ENCODE measurements at regions not wholly inside any gene's neighbourhood (a gene's known extent, or its start where the extent isn't known, plus 50 kb on each side); places are given as distances from the start of the nearest gene placed in this dataset.

DNA sequence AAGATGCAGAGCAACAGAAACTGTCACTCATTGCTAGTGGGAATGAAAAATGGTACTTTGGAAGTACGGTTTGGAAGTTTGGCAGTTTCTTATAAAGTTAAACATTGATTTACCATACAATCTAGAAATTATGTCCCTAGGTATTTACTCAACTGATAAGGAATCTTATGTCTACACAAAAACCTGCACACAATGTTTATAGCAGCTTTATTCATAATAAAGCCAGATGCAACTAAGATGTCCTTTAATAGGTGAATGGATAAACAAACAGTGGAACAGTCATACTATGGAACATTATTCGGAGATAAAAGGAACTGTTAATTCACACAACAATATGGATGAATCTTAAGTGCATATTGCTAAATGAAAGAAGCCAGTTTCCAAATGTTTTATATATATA, 96.2 kb upstream of the SIRPA start:
- DNase-seq (ENCODE audit: insufficient read length, low spot score) (no peak), FAIRE-seq (no peak)

DNA sequence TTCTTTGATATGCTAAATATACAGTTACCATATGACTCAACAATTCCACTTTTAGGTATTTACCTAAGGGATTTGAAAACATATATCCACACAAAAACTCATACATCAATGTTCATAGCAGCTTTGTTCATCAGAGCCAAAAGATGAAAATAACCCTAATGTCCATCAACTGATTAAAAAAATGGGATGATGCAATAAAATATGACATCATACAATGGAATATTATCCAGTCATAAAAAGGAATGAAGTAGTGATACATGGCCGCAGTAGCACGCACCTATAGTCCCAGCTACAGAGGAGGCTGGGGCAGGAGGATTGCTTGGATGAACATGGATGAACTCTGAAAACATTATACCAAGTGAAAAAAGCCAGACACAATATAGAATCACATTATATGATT, 101.4 kb upstream of the SIRPA start:
- FAIRE-seq (no peak), DNase-seq (ENCODE audit: insufficient read length, low spot score) (no peak)

- FAIRE-seq, result no peak
- no peak for DNase-seq (ENCODE audit: insufficient read length, low spot score)
These were observed 102.9 kb upstream of the SIRPA start for GRCh38 chr20:1792274-1792673.

DNA sequence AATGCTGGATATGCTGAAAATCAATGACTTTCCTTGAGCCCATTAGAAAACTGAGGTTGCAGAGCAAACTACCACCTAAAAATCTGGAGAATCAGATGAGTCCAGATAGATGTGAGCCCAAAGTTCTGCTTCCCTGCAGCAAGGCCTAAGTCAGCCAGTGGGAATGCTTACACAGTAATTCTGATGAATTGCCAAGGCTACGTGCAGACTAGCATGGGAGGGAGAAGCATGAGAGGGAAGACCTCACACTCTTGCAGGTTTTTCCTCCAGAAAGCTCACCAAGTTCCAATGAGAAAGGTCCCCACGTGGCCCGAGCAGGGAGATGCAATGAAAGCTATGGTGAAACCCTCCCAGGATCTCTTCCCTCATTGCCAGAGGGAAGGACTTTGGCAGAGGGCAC, 104.8 kb upstream of the SIRPA start:
- FAIRE-seq, result no peak
- no peak for DNase-seq (ENCODE audit: insufficient read length, low spot score)

GRCh38 chr20:1788044-1788443, 107.2 kb upstream of the SIRPA start:
- DNase-seq (ENCODE audit: insufficient read length, low spot score), result no peak
- FAIRE-seq, result no peak

GRCh38 chr20:1786486-1786885, 108.7 kb upstream of the SIRPA start:
- no peak for DNase-seq (ENCODE audit: insufficient read length, low spot score)

DNA sequence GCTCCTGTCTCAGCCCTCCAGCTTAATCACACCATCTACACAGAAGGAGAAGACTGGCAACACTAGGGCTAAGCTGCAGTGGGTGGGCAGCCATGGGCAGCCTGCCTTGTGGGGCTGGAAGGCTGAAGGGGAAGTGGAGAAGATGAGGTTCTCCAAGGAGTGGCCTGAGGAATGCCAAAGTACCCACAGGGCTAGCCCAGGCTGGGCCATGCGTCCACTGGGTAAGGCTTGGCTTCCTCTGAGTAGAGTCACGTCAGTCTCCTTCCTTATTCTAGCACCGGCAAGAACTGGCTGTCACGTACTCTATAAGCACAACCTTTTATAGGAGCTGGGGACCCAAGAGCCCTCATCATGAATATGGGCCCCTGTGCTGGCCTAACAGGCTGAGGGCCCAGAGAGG, 110.6 kb upstream of the SIRPA start:
- FAIRE-seq, result no peak
- no peak for DNase-seq (ENCODE audit: insufficient read length, low spot score)

More at GRCh38 chr20:1786486-1786885, 108.7 kb upstream of the SIRPA start:
- FAIRE-seq, result no peak

GRCh38 chr20:1783245-1783644, 112.0 kb upstream of the SIRPA start:
- FAIRE-seq, result no peak
- no peak for DNase-seq (ENCODE audit: insufficient read length, low spot score)

DNA sequence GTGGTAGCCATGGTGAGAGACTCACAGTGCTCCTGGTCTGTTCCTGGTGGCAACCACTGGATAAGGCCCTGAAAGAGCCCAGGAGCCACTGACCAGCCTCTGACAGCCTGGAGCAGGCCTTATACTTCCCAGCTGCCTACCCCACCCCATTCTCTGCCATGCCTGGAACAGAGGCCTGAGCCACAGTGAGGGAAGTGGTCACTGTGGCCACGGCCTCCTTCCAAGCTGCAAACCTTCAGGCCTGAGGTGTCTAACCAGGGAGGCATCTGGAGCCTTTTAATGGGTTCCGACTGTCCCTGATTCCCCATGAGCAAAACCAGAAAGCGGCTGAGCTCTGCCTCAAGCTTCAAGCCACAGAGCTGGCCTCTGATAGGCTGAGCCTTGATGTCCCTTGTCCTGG, 113.0 kb upstream of the SIRPA start:
- FAIRE-seq, result no peak
- DNase-seq (ENCODE audit: insufficient read length, low spot score), result no peak

- no peak for FAIRE-seq
These were observed 115.6 kb upstream of the SIRPA start for GRCh38 chr20:1779567-1779966.

DNA sequence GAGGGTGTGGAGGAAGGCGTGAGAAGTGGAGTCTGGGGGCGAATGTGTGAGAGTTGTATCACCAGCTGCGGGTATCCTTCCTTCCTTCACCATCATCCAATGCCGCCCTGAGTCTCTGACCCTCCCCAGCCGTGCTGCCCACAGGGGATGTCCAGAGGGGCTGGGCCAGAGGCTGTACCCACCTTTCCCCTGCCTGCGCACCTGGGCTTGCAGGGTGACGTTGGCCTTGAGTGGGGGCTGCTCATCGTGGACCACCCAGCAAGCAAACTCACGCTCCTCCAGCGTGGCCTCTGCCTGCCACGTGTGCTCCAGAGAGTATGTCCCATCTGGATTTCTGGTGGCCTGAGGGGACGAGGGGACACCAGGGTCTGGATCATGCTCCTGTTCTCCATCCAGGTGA, 116.9 kb upstream of the SIRPA start:
- FAIRE-seq (peak; percentile 20), DNase-seq (ENCODE audit: insufficient read length, low spot score) (no peak)

More at GRCh38 chr20:1779567-1779966, 115.6 kb upstream of the SIRPA start:
- no peak for DNase-seq (ENCODE audit: insufficient read length, low spot score)

GRCh38 chr20:1777476-1777820, 117.8 kb upstream of the SIRPA start:
- FAIRE-seq (no peak), DNase-seq (ENCODE audit: insufficient read length, low spot score) (no peak)

GRCh38 chr20:1776681-1777475, 118.3 kb upstream of the SIRPA start:
- FAIRE-seq (peak; percentile 55), DNase-seq (ENCODE audit: insufficient read length, low spot score) (peak; percentile 72)

GRCh38 chr20:1775117-1775516, 117.5 kb upstream of the SIRPG start:
- DNase-seq (ENCODE audit: insufficient read length, low spot score) (no peak), FAIRE-seq (no peak)

GRCh38 chr20:1774479-1774878, 116.9 kb upstream of the SIRPG start:
- no peak for FAIRE-seq

DNA sequence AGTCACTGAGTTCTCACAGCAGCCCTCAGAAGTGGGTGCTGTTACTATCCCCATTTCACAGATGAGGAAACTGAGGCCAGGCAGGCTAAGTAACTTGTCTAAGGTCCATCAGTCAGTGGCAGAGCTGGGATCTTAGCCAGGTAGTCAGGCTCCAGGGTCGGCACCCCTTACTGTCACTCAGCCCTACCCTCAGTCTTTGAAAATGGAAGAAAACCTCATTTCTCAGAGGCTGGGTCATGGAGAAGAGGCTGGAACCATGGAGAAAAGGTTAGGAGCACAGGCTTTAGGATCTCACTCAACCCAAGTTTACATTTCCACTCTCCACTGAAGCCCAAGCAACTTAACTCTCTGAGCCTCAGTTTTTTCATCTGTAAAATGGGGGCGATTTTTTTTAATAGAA, 116.2 kb upstream of the SIRPG start:
- no peak for FAIRE-seq
- DNase-seq (ENCODE audit: insufficient read length, low spot score), result no peak

More at GRCh38 chr20:1774479-1774878, 116.9 kb upstream of the SIRPG start:
- DNase-seq (ENCODE audit: insufficient read length, low spot score), result no peak

DNA sequence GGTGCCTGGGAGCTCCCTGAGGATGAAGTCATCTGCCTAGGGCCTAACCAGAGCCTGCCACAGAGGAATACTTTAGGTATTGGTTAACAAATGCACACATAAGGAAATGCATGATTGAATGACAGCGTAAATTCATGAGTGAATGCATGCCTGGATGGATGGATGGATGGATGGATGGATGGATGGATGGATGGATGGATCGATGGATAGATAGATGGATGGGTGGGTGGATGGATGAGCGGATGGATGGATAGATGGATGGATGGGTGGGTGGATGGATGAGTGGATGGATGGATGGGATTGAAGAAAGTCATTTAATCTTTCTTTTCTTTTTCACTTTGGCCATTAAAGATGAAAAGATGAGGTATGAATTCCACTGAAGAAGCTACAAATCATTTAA, 111.9 kb upstream of the SIRPG start:
- DNase-seq (ENCODE audit: insufficient read length, low spot score) (no peak), FAIRE-seq (no peak)

- FAIRE-seq (no peak), DNase-seq (ENCODE audit: insufficient read length, low spot score) (no peak)
These were observed 109.2 kb upstream of the SIRPG start for GRCh38 chr20:1766731-1767130.

DNA sequence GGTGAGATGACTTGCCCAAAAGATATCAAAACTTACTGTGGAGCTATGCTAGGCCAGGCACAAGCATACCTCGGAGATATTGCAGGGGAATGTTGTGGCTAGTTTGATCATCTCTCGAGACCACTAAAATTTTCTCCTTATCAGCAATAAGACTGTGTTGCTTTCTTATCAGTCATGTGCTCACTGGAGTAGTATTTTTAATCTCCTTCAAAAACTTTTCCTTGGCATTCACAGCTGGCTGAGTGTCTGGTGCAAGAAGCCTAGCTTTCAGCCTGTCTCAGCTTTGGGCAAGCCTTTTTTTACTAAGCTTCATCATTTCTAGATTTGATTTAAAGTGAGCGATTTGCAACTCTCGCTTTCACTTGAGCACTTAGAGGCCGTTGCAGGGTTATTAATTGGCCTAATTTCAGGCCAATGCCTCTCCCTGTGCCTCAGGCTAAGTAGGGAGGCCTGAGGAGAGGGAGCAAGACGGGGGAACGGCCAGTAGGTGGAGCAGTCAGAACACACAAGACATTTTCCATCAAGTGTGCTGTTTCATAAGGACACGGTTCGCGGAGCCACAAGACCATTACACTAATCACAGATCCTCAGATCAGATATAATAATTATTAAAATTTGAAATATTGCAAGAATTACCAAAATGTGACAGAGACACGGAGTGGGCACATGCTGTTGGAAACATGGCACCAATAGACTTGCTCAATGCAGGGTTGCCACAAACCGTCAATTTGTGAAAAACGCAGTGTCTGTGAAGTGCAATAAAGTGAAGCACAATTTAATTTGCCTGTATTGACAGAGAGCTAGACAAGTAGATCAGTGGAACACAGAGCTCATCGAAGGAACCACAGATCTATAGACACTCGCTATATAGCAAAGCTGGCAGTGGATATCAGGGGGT, 106.8 kb upstream of the SIRPG start:
- FAIRE-seq (peak; percentile 62), DNase-seq (ENCODE audit: insufficient read length, low spot score) (peak; percentile 51)

DNA sequence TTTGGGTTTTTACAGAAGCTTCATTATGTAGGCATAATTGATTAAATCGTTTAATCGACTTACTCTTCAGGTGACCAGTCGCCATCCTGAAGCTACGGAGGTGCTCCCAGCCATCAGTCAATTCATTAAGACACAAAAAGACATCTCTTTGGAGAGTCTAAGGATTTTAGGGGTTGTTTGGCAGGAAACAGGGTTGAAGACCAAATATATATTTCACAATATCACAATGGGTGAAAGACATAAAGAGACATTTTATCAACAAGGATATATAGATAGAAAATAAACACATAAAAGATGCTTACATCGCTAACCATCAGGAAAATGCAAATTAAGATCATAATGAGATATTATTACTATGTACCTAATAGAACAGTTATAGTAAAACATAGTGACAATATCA, 104.0 kb upstream of the SIRPG start:
- DNase-seq (ENCODE audit: insufficient read length, low spot score), result no peak
- no peak for FAIRE-seq

GRCh38 chr20:1761116-1761515, 103.5 kb upstream of the SIRPG start:
- DNase-seq (ENCODE audit: insufficient read length, low spot score) (peak; percentile 57), FAIRE-seq (peak; percentile 64)

DNA sequence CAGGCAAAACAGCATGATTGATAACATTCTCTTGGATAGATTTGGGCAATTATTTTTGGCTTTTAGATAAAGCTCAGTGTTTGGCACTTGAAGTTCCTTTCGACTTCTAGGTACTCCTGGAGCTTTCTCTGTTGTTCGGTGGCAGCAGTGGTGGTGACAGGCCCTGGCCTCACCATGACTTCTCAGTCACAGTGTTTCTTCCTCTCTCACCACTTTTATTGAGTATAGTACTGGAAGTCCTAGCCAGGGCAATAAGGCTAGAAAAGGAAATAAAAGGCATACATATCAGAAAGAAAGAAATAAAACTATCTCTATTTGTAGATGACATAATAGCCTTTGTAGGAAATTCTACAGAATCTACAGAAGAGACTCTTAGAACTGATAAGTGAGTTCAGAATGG, 101.2 kb upstream of the SIRPG start:
- DNase-seq (ENCODE audit: insufficient read length, low spot score) (no peak), FAIRE-seq (no peak)
